ENCODE measurements at regions not wholly inside any gene's neighbourhood (a gene's known extent, or its start where the extent isn't known, plus 50 kb on each side); places are given as distances from the start of the nearest gene placed in this dataset.
"Not testable (repeated sequence)": the region's sequence is repeated elsewhere in the genome, so short reads cannot be mapped to it uniquely, and the experiment has no call there.

DNA sequence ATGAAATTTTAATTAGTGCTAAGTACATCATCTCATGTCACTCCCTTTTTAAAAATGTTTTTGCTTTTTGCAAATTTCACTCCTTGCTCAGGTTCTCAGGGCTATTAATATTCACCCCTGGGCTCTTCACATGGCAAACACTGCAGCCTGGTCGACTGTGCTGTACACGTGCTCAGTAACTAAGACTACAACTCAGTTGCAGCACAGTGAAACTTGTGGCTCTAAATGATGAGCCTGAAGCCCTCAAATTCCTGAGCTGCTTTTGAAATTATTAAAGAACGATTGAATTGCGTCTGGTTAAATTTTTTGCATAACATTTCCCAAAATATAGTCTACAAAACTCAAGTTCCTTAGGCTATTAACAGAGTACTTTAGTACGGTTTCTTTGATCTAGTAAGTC, 159.3 kb upstream of the C2CD4B start:
- DNase-seq (ENCODE audit: low read depth), result no peak

DNA sequence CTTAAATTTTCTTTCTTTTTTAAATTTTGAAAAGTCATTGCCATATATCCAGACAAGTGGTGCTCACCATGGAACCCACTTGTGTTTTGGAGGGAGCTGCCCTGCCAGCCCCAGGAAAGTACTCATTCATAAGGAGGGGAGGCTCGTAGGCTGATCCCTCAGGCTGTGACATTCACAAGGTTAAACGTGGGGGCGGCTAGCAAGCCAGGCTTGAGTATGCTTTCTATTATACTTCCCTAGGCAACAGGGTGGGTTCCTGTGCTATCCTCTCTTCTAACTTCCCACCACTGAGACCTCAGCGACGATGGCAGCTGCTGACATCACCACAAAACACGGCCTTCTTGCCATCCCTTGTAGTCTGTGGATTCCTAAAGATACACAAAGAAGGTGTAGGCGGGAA, 160.5 kb upstream of the C2CD4B start:
- DNase-seq (ENCODE audit: low read depth), result no peak

DNA sequence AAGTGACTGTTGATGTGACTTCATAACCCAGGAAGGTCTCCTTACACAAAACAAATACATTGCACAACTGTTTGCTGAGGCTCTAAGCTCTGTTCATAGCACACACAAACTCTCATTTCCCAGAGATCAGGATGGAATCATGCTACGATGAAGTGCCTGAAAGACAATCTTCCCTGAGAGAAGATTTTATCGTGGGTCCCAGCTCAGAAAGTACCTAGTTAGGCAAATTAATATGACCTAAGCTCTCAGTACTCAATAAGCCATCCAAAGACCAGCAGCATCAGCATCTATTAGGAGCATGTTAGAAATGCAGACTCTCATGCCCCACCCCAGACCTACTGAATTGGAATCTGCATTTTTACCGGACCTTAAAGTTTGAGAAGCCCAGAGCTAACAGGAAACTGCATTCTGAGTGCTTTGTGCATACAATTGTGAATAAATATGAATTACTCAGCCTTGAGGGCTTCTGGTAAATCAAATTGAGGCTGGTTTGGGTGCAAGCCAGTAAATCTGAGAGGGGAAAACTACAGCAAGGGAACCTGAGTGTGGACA, 161.5 kb upstream of the C2CD4B start:
- DNase-seq (ENCODE audit: low read depth), result no peak

DNA sequence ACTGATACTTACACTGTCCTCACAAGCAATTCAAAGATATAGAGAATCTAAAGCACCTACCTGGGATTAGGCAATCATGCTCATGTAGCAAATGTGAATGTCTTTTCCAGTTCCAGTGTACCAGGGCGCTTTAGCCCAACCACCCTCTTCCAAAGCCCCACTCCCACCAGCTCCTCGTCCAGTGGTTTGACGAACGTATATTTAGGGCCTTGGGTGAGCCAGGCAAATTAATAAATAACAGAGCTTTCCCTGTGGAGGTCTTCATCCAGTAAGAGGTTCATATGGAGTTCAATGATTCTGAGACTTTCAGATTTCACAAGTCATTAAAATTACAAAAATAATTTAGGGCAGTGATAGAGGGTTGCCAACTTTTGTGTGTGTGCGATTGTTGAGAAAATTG, 162.3 kb upstream of the C2CD4B start:
- no peak for DNase-seq (ENCODE audit: low read depth)

DNA sequence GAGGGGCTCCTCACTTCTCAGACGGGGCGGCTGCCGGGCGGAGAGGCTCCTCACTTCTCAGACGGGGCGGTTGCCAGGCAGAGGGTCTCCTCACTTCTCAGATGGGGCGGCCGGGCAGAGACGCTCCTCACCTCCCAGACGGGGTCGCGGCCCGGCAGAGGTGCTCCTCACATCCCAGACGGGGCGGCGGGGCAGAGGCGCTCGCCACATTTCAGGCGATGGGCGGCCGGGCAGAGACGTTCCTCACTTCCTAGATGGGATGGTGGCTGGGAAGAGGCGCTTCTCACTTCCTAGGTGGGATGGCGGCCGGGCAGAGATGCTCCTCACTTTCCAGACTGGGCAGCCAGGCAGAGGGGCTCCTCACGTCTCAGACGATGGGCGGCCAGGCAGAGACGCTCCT, 167.4 kb upstream of the C2CD4B start:
- not testable (repeated sequence) for DNase-seq (ENCODE audit: low read depth)

DNA sequence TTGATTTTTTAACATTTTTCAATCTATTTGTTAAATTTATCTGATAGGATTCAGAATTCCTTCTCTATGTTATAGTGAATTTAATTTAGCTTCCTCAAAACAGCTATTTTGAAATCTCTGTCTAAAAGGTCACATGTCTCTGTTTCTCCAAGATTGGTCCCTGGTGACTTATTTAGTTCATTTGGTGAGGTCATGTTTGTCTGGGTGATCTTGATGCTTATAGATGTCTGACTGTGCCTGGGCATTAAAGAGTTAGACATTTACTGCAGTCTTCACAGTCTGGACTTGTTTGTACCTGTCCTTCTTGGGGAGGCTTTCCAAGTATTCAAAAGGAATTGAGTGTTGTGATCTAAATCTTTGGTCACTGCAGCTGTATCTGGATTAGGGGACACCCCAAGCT, 169.5 kb upstream of the C2CD4B start:
- DNase-seq (ENCODE audit: low read depth), result no peak

DNA sequence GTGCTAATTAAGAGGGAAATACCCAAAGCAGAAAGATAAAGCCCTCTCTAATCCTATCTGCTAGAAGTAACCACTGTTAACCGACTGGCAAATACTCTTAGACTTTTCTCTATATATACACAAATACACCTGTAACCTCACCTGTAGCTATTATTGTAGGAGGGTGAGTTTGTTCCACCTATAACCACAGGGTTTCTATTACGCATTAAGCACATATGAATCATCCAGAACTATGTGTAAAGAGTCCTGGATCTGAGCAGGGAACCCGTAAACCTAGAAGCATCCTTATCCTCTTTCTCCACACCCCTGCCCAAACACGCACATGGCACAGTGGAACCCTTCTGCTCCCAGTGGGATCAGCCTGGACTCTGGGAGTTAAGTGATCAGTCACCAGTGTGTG, 172.8 kb upstream of the C2CD4B start:
- no peak for DNase-seq (ENCODE audit: low read depth)

DNA sequence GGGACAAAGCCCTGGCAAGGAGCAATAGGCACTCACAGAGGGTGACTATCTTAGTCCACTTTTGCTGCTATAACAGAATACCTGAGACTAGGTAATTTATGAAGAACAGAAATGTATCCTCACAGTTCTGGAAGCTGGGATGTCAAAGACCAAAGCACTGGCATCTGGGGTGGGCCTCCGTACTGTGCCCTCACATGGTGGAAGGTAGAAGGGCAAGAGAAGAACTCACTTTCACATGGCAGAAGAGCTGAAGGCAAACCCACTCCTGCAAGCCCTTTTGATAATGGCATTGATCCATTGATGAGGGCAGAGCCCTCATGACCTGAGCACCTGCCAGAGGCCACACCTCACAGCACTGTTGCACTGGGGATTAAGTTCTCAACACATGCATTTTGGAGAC, 173.4 kb upstream of the C2CD4B start:
- DNase-seq (ENCODE audit: low read depth), result no peak

DNA sequence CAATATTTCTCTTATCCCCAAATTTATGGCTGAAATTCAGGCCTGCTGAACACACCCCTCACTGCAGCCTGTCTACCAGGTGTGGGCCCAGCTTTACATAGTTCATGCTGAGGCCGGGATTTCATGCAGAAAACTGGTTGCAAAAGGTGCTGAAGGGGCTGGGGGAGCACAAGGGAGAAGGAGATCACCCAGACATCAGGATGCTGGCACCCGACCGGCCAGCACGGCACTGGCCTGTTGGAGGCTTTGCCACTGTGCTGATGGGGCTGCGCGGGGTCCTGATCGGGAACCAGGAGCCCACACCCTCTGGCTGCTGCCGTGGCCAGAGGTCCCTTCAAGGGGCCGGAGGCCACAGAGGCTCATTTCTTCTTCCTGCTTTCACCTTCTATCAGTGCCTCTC, 177.9 kb upstream of the C2CD4B start:
- DNase-seq (ENCODE audit: low read depth), result no peak

DNA sequence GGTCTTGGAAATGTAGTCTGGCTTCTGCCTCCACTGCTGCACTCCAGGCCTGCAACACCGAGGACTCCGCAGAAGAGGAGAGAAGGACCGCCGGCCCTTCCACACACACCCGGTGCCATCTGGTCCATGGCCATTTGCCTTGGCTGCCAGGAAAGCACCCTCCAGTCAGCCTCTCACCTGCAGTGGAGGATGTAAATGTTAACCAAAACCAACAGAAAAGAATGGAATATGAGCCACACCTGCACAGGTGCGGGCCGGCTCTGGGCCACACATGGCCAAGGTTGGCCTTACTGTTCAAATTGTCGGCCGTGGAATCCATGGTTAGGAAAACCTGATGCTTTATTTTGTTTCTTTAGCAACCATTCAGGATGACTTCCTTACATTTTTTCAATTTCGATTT, 178.3 kb upstream of the C2CD4B start:
- DNase-seq (ENCODE audit: low read depth), result no peak

DNA sequence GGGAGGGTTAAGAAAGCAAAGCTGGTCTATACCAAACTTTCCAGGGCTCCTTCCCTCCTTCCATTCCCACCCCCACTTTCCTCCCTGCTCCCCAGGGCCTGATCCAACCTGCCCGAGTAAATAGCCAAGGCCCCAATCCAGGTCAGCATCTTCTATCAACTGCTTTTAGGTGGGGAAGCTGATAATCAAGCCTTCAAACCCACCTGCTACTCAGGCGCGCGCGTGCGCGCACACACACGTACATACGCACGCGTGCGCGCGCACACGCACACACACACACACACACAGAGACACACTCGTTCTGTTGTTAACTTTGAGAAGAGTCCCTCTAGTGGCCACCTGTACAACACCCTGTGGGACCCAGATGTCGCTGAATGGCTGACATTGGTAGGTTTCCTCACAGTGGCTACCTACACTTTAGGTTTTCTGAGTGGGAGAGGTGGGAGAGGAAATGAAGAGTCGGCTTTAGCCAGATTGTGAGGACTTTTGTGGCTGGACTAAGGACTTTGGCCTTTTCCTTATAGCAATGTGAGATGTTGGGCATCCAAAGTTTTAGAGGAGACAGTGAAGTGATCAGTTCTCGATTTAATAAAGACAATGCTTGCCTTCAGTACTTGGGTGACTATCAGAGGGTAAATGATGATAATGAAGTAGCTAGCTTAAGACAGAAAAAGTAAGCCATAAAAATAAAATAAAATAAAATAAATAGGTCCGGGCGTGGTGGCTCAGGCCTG, 179.9 kb upstream of the C2CD4B start:
- peak; percentile 16 for DNase-seq (ENCODE audit: low read depth)

DNA sequence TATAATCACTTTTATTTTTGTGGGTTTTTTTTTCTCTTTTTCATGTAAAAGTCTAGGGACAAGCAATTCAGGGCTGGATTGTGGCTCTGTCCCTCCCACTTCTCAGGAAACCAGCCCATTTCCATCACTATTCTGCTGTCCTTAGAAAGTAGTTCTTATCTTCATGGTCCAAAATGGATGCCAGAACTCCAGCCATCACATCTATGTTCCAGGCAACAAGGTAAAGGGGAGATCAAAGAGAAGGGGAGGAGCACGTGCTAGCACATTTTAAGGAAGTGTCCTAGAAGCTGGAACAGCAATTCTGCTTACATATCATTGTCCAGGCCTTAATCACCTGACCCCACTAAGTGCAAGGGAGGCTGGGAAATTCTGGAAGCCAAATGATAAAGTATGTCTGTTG, 181.1 kb upstream of the C2CD4B start:
- no peak for DNase-seq (ENCODE audit: low read depth)

DNA sequence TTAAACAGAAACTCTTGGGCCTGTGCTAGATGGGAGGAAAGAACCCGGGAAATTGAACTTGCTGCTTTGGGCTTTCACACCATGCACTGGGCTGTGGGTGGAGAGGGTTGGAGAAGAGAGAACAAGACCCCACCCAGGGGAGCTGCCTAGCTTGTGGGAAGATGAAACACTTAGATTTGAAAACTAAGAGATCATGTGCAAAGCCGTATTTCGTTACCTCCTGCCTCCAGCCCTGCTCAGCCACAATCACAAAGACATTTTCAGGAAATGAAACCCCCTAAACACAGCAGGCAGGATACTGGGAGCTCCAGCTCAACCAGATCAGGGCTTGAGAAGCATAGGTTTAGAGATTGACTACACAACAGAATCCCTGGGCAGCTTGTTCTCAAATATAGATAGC, 183.0 kb upstream of the C2CD4B start:
- DNase-seq (ENCODE audit: low read depth), result no peak

DNA sequence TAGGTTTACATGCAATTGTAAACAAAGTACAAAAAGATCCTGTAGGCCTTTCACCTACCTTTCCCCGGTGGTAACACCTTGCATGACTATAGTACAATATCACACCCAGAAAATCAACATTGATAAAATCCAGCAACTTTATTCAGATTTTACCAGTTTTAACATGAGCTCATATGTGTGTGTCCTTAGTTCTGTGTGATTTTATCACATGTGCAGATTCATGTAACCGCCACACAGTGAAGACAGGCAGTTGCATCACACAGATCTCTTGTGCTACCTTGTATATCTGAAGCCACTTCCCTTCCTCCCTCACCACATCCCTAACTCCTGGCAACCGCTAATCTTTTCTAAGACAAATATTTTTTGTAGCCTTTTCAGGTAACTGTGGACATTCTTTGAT, 183.5 kb upstream of the C2CD4B start:
- no peak for DNase-seq (ENCODE audit: low read depth)

DNA sequence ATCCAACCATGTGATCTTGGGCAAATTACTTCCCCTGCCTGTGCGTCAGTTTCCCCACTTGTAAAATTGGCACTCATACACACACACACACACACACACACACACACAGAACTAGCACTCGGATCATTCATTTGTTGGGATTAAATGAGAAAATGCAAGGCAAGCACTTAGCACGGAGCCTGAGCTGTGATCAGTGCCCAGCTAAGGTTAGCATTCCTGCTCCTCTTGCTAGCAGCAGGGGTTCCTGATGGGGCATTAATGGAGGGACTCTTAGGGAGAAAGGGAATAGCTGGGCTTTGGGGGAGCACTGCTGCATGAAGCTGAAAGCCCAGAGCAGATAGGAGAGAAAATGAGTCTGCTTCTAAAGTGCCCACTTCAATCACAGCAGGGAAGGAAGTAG, 187.7 kb upstream of the C2CD4B start:
- no peak for DNase-seq (ENCODE audit: low read depth)

DNA sequence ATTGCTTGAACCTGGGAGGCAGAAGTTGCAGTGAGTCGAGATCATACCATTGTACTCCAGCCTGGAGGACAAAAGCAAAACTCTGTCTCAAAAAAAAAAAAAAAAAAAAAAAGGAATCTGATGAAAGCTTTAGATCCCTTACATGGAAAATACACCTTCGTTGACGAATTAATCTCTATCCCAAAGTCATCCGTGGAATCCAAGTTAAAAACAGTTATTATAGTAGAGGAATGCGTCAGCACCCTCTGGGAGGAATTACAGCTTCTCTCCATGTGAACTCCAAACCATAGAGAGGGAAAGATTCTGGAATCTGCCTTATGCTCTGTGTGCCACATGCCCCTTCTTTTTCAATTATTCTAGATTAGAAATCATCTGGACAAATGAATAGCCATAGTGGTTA, 192.3 kb upstream of the C2CD4B start:
- no peak for DNase-seq (ENCODE audit: low read depth)

DNA sequence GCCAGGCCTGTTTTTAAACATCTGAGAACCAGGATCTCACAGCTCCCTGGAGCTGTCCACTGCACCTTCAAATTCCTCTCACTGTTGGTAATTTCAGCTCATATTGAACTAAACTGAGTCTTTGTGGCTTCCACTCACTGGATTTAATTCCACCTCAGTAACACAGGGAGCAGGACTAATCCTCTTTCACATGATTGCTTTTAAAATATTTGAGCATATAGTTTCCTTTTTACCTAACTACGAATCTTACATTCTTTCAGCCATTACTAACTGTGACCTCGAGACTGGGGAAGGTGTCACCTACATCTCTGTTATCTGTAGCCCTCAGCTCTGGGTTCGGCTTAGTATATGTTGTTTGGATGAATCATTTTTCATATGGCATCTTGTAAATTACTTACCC, 194.3 kb upstream of the C2CD4B start:
- DNase-seq (ENCODE audit: low read depth), result no peak

DNA sequence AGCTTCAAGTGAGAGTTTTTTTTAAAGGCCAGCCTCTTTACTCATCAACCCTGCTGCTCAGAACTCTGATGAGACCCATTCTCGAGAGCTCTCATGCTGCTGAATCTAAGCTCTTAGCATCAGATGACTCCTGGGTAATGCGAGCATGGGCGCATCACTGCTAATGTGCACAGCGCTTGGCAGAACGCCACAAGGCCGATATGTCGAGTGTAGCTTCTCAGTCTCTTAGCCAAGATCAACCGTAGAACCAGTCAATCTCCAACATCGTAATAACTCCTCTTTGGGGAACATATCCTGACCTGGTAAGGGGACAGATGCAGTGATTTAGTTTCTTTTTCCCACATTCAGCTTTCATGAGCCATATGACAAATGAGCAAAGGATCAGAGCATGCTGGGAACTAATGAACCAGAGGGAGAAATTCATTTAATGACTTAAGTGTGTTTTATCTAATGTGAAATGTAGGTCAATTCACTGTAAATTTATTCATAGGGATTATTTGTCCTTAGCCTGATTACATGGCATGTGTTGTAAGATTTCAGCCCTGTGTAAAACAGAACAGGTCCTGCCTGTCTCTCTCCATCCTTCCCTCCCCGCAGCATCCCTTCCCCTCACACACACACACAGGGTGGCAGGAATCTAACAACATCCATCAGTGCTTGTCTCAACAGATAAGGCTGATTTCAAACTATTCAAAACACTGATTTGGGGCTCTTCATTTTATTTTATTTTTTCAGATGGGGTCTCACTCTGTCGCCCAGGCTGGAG, 195.4 kb upstream of the C2CD4B start:
- no peak for DNase-seq (ENCODE audit: low read depth)

DNA sequence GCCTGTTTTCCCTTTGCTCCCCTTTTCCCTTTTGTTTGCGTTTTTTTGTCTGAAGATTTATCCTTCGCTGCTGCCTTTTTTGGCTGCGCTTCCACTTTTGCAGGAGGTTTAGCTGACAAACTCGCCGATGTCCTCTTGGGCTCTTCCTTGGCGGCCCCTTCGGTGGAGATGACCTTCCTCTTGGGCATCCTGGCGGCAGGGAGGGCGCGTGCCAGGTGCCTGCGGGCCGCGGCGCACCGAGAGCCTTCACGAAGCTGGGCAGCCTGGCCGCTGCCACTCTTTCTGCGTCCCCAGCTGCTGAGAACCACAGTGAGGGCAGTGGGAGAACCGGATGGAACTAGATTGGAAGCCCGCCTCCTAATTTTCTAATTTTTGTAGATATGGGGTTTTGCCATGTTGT, 197.1 kb upstream of the C2CD4B start:
- DNase-seq (ENCODE audit: low read depth), result no peak

DNA sequence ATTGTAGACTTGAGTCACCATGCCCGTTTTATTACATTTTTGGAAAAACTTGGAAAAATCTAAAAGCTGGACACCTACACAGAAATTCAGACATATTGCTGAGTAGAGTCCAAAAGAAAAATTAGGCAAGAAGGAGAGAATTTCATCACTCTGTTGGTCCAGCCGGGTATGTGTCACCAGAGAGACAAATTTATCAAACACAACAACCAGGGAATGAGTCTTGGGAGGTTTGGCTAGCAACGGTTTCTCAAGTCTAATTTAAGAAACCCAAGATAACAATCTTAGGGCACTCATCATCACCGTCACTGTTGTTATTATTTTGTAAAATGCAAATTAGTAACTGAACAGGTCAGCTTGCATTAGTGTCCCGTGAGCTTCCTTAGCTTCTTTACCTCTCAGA, 197.5 kb upstream of the C2CD4B start:
- no peak for DNase-seq (ENCODE audit: low read depth)

DNA sequence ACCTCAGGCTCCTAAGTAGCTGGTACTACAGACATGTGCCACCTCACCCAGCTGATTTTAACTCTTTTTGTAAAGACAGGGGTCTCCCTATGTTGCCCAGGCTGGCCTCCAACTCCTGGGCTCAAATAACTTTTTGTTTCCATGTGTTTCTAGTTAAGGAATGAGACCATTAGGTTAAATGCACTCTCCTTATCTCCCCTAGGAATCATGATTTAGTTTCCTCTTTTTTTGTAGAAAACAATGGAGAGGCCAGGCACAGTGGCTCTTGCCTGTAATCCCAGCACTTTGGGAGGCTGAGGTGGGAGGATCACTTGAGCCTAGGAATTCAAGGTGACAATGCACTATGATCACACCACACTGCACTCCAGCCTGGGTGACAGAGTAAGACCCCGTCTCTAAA, 198.8 kb upstream of the C2CD4B start:
- DNase-seq (ENCODE audit: low read depth), result no peak

DNA sequence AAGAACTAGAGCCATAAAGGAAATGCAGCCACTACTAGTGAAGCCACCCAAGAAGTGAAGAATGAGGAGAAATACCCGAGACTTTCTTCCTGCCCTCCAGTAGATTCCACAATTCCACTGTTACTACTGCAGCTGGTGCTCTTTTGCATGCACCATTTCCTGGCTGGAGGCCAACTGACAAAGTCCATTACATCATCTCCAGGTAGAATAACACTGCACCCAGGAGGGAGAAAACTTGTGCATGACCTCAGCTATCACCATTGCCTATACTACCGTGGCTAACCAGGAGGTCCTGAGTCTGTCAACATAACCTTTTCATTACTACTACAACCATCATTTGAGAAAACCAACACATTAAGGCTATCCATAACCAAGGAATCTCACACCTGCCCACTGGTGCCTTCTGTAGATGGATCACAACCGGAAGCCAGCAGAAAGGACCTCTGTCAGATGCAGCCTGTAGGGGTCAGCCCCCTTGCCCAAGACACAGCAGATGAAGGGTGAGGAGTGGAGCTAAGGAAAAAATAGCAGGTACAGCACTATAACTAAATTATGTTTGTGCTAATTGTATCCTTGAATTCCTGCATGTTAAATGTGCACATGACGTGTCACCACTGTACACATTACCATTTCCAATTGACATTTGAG, 200.8 kb upstream of the C2CD4B start:
- DNase-seq (ENCODE audit: low read depth), result no peak

DNA sequence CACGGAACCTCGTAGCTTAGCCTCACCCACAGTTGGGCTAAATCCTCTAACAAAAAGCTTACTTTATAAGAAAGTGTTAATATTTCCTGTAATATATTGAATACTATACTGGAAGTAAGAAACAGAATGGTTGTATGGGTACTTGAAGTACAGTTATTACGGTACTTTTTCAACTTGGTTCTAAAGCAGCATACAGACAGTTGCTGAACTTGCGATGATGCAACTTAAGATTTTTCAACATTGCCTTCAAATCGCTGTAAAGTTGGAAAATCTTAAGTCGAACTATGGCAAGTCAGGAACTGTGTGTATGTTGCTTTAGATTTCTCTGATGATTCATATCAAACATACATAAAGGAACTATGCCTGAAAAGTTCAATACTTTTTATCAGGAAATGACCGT, 204.4 kb upstream of the C2CD4B start:
- no peak for DNase-seq (ENCODE audit: low read depth)
